ENCODE measurements at regions not wholly inside any gene's neighbourhood (a gene's known extent, or its start where the extent isn't known, plus 50 kb on each side); places are given as distances from the start of the nearest gene placed in this dataset.
"Not testable (repeated sequence)": the region's sequence is repeated elsewhere in the genome, so short reads cannot be mapped to it uniquely, and the experiment has no call there.

GRCh38 chr14:105660816-105661531 is 134.6 kb downstream of the TMEM121 start:
- no peaks in the 10 kb centered on the region for H3K27me3 ChIP-seq (ENCODE audit: control insufficient read depth in 2 of 2, insufficient read depth in 2 of 2, low read length in 2 of 2)
- no peak overlapping the region for H3K9ac ChIP-seq (ENCODE audit: low read depth in 1 of 2, low read length in 2 of 2)
- H3K4me1 ChIP-seq (ENCODE audit: control insufficient read depth in 2 of 2, insufficient read depth in 2 of 2, low read length in 2 of 2), result no peaks in the 10 kb centered on the region
- H3K27ac ChIP-seq (ENCODE audit: low read depth in 2 of 2, low read length in 2 of 2), result no peak overlapping the region
- H3K36me3 ChIP-seq (ENCODE audit: control insufficient read depth in 2 of 2, insufficient read depth in 2 of 2, low read length in 2 of 2), result no peaks in the 10 kb centered on the region
- H3K4me3 ChIP-seq (ENCODE audit: low read length in 2 of 2), result no peak overlapping the region
- H3K9me3 ChIP-seq (ENCODE audit: control insufficient read depth in 2 of 2, low read length in 2 of 2), result no peaks in the 10 kb centered on the region

GRCh38 chr14:105662043-105662442 is 135.7 kb downstream of the TMEM121 start:
- H3K9ac ChIP-seq (ENCODE audit: low read depth in 1 of 2, low read length in 2 of 2); H3K27ac ChIP-seq (ENCODE audit: low read depth in 2 of 2, low read length in 2 of 2); H3K27me3 ChIP-seq (ENCODE audit: control insufficient read depth in 2 of 2, insufficient read depth in 2 of 2, low read length in 2 of 2); H3K4me1 ChIP-seq (ENCODE audit: control insufficient read depth in 2 of 2, insufficient read depth in 2 of 2, low read length in 2 of 2); H3K4me3 ChIP-seq (ENCODE audit: low read length in 2 of 2); H3K36me3 ChIP-seq (ENCODE audit: control insufficient read depth in 2 of 2, insufficient read depth in 2 of 2, low read length in 2 of 2); H3K9me3 ChIP-seq (ENCODE audit: control insufficient read depth in 2 of 2, low read length in 2 of 2): not testable (repeated sequence)

- not testable (repeated sequence) for H3K9me3 ChIP-seq (ENCODE audit: control insufficient read depth in 2 of 2, low read length in 2 of 2); H3K27ac ChIP-seq (ENCODE audit: low read depth in 2 of 2, low read length in 2 of 2); H3K9ac ChIP-seq (ENCODE audit: low read depth in 1 of 2, low read length in 2 of 2)
These were observed 136.2 kb downstream of the TMEM121 start for GRCh38 chr14:105662592-105662991.

GRCh38 chr14:105663323-105663722 is 136.9 kb downstream of the TMEM121 start:
- not testable (repeated sequence) for H3K36me3 ChIP-seq (ENCODE audit: control insufficient read depth in 2 of 2, insufficient read depth in 2 of 2, low read length in 2 of 2); H3K4me3 ChIP-seq (ENCODE audit: low read length in 2 of 2); H3K4me1 ChIP-seq (ENCODE audit: control insufficient read depth in 2 of 2, insufficient read depth in 2 of 2, low read length in 2 of 2); H3K9me3 ChIP-seq (ENCODE audit: control insufficient read depth in 2 of 2, low read length in 2 of 2); H3K27me3 ChIP-seq (ENCODE audit: control insufficient read depth in 2 of 2, insufficient read depth in 2 of 2, low read length in 2 of 2); H3K9ac ChIP-seq (ENCODE audit: low read depth in 1 of 2, low read length in 2 of 2); H3K27ac ChIP-seq (ENCODE audit: low read depth in 2 of 2, low read length in 2 of 2)

More at GRCh38 chr14:105662592-105662991, 136.2 kb downstream of the TMEM121 start:
- H3K4me1 ChIP-seq (ENCODE audit: control insufficient read depth in 2 of 2, insufficient read depth in 2 of 2, low read length in 2 of 2); H3K36me3 ChIP-seq (ENCODE audit: control insufficient read depth in 2 of 2, insufficient read depth in 2 of 2, low read length in 2 of 2); H3K4me3 ChIP-seq (ENCODE audit: low read length in 2 of 2); H3K27me3 ChIP-seq (ENCODE audit: control insufficient read depth in 2 of 2, insufficient read depth in 2 of 2, low read length in 2 of 2): not testable (repeated sequence)

GRCh38 chr14:105663818-105664596 is 137.6 kb downstream of the TMEM121 start:
- H3K9ac ChIP-seq (ENCODE audit: low read depth in 1 of 2, low read length in 2 of 2); H3K9me3 ChIP-seq (ENCODE audit: control insufficient read depth in 2 of 2, low read length in 2 of 2); H3K27me3 ChIP-seq (ENCODE audit: control insufficient read depth in 2 of 2, insufficient read depth in 2 of 2, low read length in 2 of 2); H3K27ac ChIP-seq (ENCODE audit: low read depth in 2 of 2, low read length in 2 of 2); H3K36me3 ChIP-seq (ENCODE audit: control insufficient read depth in 2 of 2, insufficient read depth in 2 of 2, low read length in 2 of 2); H3K4me1 ChIP-seq (ENCODE audit: control insufficient read depth in 2 of 2, insufficient read depth in 2 of 2, low read length in 2 of 2); H3K4me3 ChIP-seq (ENCODE audit: low read length in 2 of 2): not testable (repeated sequence)

- Histone ChIP-seq H3K27me3 (ENCODE audit: control insufficient read depth in 2 of 2, insufficient read depth in 2 of 2, low read length in 2 of 2) (no peaks in the 10 kb centered on the region), H3K9ac (ENCODE audit: low read depth in 1 of 2, low read length in 2 of 2) (no peak overlapping the region), H3K36me3 (ENCODE audit: control insufficient read depth in 2 of 2, insufficient read depth in 2 of 2, low read length in 2 of 2) (no peaks in the 10 kb centered on the region), H3K27ac (ENCODE audit: low read depth in 2 of 2, low read length in 2 of 2) (no peak overlapping the region), H3K4me1 (ENCODE audit: control insufficient read depth in 2 of 2, insufficient read depth in 2 of 2, low read length in 2 of 2) (no peaks in the 10 kb centered on the region), H3K9me3 (ENCODE audit: control insufficient read depth in 2 of 2, low read length in 2 of 2) (no peaks in the 10 kb centered on the region), H3K4me3 (ENCODE audit: low read length in 2 of 2) (no peak overlapping the region)
These were observed 138.3 kb downstream of the TMEM121 start for GRCh38 chr14:105664691-105665090.

GRCh38 chr14:105665247-105665950 is 139.0 kb downstream of the TMEM121 start:
- Histone ChIP-seq H3K9me3 (ENCODE audit: control insufficient read depth in 2 of 2, low read length in 2 of 2) (no peaks in the 10 kb centered on the region), H3K36me3 (ENCODE audit: control insufficient read depth in 2 of 2, insufficient read depth in 2 of 2, low read length in 2 of 2) (no peaks in the 10 kb centered on the region), H3K4me3 (ENCODE audit: low read length in 2 of 2) (no peak overlapping the region), H3K27ac (ENCODE audit: low read depth in 2 of 2, low read length in 2 of 2) (no peak overlapping the region), H3K4me1 (ENCODE audit: control insufficient read depth in 2 of 2, insufficient read depth in 2 of 2, low read length in 2 of 2) (no peaks in the 10 kb centered on the region), H3K9ac (ENCODE audit: low read depth in 1 of 2, low read length in 2 of 2) (no peak overlapping the region), H3K27me3 (ENCODE audit: control insufficient read depth in 2 of 2, insufficient read depth in 2 of 2, low read length in 2 of 2) (no peaks in the 10 kb centered on the region)

- no peaks in the 10 kb centered on the region for H3K27me3 ChIP-seq (ENCODE audit: control insufficient read depth in 2 of 2, insufficient read depth in 2 of 2, low read length in 2 of 2)
- H3K9me3 ChIP-seq (ENCODE audit: control insufficient read depth in 2 of 2, low read length in 2 of 2), result no peaks in the 10 kb centered on the region
- H3K27ac ChIP-seq (ENCODE audit: low read depth in 2 of 2, low read length in 2 of 2), result no peak overlapping the region
- no peak overlapping the region for H3K9ac ChIP-seq (ENCODE audit: low read depth in 1 of 2, low read length in 2 of 2)
- H3K4me3 ChIP-seq (ENCODE audit: low read length in 2 of 2), result no peak overlapping the region
- no peaks in the 10 kb centered on the region for H3K36me3 ChIP-seq (ENCODE audit: control insufficient read depth in 2 of 2, insufficient read depth in 2 of 2, low read length in 2 of 2)
- no peaks in the 10 kb centered on the region for H3K4me1 ChIP-seq (ENCODE audit: control insufficient read depth in 2 of 2, insufficient read depth in 2 of 2, low read length in 2 of 2)
These were observed 139.5 kb downstream of the TMEM121 start for GRCh38 chr14:105665951-105666277.

GRCh38 chr14:105666420-105666819 is 140.0 kb downstream of the TMEM121 start:
- H3K9ac ChIP-seq (ENCODE audit: low read depth in 1 of 2, low read length in 2 of 2), result no peak overlapping the region

GRCh38 chr14:105666991-105667662 is 140.7 kb downstream of the TMEM121 start:
- not testable (repeated sequence) for H3K4me3 ChIP-seq (ENCODE audit: low read length in 2 of 2); H3K4me1 ChIP-seq (ENCODE audit: control insufficient read depth in 2 of 2, insufficient read depth in 2 of 2, low read length in 2 of 2); H3K27ac ChIP-seq (ENCODE audit: low read depth in 2 of 2, low read length in 2 of 2); H3K9me3 ChIP-seq (ENCODE audit: control insufficient read depth in 2 of 2, low read length in 2 of 2); H3K9ac ChIP-seq (ENCODE audit: low read depth in 1 of 2, low read length in 2 of 2); H3K36me3 ChIP-seq (ENCODE audit: control insufficient read depth in 2 of 2, insufficient read depth in 2 of 2, low read length in 2 of 2); H3K27me3 ChIP-seq (ENCODE audit: control insufficient read depth in 2 of 2, insufficient read depth in 2 of 2, low read length in 2 of 2)

More at GRCh38 chr14:105666420-105666819, 140.0 kb downstream of the TMEM121 start:
- Histone ChIP-seq H3K27ac (ENCODE audit: low read depth in 2 of 2, low read length in 2 of 2) (no peak overlapping the region), H3K4me3 (ENCODE audit: low read length in 2 of 2) (no peak overlapping the region), H3K27me3 (ENCODE audit: control insufficient read depth in 2 of 2, insufficient read depth in 2 of 2, low read length in 2 of 2) (no peaks in the 10 kb centered on the region), H3K4me1 (ENCODE audit: control insufficient read depth in 2 of 2, insufficient read depth in 2 of 2, low read length in 2 of 2) (no peaks in the 10 kb centered on the region), H3K9me3 (ENCODE audit: control insufficient read depth in 2 of 2, low read length in 2 of 2) (no peaks in the 10 kb centered on the region), H3K36me3 (ENCODE audit: control insufficient read depth in 2 of 2, insufficient read depth in 2 of 2, low read length in 2 of 2) (no peaks in the 10 kb centered on the region)
